B cell (primary cell): ENCODE measurements at regions not wholly inside any gene's neighbourhood (a gene's known extent, or its start where the extent isn't known, plus 50 kb on each side); places are given as distances from the start of the nearest gene placed in this dataset.

ENCODE experiments used
- CTCF ChIP-seq: fragments of 200-600 bp; IDR thresholded peaks from one replicate; pipeline ENCODE4 v1.8.0; 2022; ENCODE audit warnings: antibody characterized with exemption, mild to moderate bottlenecking
- EZH2 ChIP-seq: IDR thresholded peaks from 2 replicates; pipeline ENCODE4 v1.6.1; 2012; ENCODE audit warnings: borderline replicate concordance, low read depth, mild to moderate bottlenecking, moderate library complexity, low read length; ENCODE audit not compliant: insufficient read depth, poor library complexity, severe bottlenecking

GRCh38 chr13:37313372-37313771 lies 207.9 kb upstream of the CSNK1A1L start:
- no peak for TF ChIP-seq EZH2
- no peak for TF ChIP-seq CTCF
